GM18858 (cell line): ENCODE measurements at regions not wholly inside any gene's neighbourhood (a gene's known extent, or its start where the extent isn't known, plus 50 kb on each side); places are given as distances from the start of the nearest gene placed in this dataset.

ENCODE experiments used
- ATAC-seq: cut with Tn5 transposase; IDR thresholded peaks from one replicate; pipeline ENCODE4 v1.9.1; 2021; ENCODE audit not compliant: unreplicated experiment

DNA sequence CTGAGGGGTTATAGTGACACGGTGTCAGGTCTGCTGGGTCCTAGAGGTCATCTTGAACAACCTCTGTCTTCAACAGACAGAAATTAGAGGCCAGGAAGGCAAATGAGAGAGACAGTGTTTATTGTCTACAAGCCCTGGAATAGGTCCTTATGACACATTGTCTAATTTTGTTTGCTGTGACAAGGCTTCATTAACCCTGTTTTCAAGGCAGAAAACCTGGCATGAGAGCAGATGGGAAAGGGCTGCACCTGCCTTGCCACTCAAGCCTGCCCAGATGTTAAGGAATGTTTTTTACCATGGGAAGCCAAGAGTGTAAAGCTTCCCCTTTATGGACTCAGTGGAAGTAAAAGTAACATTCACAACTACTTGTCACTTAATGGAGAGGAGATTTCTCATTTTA lies 275.3 kb downstream of the KCNS3 start:
- no peak for ATAC-seq

DNA sequence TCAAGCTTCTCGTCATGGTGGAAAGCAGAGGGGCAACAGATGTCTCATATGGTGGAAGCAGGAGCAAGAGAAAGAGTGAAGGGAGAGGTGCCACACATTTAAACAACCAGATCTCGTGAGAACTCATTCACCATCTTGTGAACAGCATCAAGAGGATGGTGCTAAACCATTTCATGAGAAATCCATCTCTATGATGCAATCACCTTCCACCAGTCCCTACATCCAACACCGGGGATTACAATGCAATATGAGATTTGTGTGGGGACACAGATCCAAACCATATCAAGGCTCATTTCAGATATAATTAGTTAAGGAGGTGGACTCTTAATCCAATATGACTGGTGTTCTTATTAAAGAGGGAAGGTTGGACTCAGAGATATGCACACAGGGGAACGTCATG lies 272.8 kb downstream of the KCNS3 start:
- no peak for ATAC-seq

DNA sequence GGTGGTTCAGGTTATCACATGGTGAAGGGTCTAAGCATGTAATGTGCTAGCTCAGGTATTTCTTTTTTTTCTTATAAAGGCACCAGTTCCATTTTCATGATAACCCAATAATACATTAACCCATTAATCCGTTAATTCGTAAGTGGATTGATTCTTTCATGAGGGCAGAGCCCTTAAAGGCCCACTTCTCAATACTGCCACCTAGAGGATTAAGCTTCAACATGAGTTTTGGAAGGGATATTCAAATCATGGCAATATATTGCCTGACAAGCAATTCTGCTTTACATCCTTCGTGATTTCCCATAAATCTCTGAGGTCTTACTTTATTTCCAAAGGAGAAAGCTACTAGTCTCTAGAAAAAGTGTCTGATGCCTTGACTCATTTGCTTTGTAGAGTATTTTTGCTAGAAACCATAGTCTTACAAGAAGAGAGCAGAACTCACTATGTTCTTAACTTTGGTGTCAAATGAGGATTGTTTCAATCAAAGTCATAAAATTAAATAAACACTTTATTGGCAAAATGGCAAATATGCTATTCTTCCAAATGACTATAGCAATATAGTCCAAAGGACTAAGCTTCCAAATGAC lies 271.3 kb downstream of the KCNS3 start:
- ATAC-seq, result peak; percentile 78

DNA sequence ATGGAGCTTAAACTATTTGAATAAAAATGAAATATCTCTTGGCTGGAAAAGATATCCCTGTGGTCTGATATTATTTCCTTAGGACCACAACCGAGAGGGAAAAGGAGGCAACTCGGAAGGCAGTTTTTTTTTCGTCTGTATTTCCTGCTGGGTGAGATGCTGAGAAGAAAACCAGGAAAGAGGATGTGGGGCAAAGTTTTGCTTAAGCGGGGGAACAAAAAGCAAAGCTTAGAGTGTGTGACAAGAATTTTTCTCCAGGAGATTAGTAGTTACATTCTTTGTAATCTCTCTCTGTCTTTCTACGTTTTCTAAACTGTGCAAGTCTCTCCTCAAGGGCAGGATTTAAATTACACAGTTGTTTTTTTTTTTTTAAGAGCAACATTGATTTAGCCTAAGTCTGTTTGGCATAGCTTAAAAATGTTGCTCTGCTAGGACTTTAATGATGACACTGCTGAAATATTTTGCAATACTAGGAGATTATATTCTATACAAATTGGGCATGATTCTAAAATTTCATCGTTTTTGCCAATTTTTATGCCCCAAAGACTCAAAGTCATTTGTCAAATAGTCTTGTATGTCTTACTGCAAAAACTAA lies 258.5 kb downstream of the KCNS3 start:
- ATAC-seq, result no peak

DNA sequence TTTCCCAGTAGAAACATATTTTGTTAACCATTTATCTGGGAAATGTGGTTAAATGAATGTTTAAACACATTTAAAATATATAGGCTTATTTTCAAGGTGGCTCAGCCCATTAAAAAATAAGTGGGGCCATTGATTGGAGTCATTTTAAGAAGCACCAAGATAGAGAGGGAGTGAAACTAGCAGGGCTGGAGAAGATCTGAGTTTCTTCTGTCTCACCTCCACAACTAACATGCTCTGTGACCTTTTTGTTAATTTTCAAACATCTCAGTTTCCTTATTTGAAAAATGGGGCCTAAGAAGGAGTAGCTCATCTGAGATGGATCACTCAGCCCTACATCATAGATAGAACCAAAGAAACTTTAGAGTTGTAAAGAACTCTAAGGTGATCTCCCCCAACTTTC lies 254.8 kb downstream of the KCNS3 start:
- ATAC-seq, result no peak

DNA sequence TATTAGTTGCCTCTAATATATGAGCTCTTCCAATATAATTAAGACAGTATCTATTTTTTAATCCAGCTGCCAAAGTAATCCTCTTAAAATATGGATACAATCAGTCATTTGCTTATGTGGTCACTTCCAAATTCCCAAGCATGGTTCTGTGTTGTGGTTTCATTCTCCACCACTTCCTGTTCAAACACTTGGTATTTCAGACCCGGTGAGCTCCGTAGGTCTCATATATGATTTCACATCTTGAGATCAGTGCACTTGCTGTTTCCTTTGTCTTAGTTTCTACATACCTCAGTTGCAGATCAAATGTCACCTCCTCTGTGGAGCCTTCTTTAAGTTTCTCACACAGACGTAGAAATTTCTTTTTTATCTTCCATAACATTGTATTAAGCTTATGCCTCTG lies 254.2 kb downstream of the KCNS3 start:
- ATAC-seq, result peak; percentile 55

DNA sequence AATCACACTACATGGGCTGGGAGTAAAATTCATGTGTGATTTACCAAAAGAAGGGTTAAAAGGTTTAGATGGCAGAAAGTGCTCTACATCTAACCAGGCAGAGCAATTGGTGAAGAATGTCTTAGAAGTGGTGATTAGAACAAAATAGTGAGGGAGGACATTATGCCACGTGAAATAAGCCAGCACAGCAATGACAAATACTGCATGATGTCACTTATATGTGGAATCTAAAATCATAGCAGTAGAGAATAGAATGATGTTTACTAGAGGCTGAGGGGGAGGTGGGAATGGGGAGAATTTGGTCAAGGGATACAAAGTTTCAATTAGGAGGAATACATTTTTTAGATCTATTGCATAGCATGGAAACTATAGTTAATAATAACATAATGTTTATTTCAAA lies 253.3 kb downstream of the KCNS3 start:
- ATAC-seq, result no peak

DNA sequence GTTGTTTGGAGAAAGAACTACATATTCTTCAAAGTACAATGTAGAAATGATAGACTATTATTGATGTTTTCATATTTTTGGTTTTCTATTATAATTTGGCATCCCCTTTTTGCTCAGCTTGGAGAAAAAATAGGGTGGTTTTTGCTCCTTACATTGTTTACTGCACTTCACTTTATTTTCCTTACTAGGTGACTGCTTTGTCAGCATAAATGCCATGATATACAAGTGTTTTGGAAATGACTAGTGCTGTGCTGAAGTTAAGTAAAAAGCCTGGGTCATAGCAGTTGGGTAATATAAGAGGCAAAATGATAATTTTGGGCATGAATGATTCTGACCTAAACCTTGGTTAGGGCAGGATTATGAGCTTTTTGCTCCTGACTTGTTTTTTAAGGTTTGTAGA lies 250.9 kb downstream of the KCNS3 start:
- ATAC-seq, result no peak

DNA sequence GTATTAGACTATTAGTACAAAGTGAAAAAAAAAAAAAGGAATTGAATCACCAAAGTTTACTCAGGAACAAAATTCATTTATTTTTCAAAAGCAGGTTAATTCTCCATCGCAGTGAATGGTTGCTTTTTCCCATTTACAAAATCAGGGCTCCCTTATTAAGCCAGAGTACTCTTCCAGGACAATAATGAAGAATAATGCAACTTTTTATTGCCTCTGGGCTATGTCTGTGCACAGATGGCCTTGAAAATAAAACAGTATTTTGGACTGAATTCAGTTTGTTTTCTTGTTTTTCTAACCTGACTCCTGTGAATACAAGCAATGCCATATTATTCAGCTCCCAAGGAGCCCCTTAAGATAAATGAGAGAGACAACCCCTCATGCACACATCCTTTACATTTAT lies 246.8 kb downstream of the KCNS3 start:
- no peak for ATAC-seq

DNA sequence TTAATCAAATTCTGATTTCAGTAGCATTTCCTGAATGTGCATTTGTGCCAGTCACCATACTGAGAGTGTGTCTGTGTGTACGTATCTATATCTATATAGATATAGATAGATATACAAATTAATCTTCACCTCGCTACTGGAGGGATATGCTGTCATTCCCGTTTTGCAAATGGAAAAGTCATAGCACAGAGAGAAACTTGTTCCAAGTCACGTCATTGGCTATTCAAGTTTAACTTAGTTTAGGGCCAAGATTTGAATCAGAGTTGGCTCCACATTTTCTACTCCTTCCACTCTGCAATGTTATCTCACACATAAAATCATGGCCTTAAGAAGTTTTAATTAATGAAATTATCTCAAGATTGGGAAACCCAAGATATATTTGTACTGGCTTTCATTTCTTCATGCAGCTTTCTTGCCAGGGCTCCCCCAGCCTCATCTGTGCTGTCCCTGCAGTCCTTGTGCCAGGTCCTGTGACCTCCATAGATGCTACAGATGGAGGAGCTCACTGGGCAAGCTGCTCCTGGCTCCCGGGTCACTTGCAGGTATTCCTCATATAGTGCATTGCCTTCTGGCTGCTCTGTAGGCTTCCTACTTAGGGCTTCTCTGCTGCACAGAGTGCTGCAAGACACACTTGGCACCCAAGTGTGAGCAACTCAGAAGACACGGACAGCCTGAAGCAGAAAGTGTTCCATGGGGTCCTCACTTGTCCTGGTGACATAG lies 245.8 kb downstream of the KCNS3 start:
- no peak for ATAC-seq

DNA sequence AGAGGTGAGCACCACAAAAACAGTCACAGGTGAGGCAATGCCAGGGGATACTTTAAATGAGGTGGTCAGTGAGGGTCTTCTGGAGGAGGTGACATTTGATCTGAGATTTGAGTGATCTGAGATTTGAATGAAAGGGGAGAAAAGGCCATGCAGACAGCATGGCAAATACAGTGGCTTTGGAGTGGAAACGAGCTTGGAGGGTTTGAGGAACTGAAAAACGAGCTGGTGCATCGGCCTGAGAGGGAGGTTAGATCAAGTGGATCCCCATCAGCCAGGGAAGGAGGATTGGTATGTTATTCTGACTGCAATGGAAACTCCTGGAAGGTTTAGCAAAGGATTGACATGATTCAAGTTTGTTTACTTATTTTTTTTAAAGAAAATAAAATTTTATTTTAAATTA lies 245.1 kb downstream of the KCNS3 start:
- ATAC-seq, result peak; percentile 65

DNA sequence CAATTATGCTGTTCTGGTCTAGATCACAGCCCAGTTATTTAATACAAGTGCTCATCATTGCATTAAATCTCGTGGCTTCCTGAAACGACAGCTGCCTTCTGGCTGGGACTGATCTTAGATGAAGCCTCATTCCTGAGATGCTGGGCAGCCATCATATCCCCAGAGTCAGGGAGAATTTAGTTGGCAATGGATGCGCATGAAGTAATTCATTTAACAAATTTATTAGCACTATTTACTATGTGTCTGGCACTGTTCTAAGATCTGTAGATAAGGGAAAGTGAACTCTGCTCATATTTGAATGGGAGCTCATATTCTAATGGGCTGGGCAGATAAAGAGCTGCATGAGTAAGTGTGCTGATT lies 244.7 kb downstream of the KCNS3 start:
- no peak for ATAC-seq

DNA sequence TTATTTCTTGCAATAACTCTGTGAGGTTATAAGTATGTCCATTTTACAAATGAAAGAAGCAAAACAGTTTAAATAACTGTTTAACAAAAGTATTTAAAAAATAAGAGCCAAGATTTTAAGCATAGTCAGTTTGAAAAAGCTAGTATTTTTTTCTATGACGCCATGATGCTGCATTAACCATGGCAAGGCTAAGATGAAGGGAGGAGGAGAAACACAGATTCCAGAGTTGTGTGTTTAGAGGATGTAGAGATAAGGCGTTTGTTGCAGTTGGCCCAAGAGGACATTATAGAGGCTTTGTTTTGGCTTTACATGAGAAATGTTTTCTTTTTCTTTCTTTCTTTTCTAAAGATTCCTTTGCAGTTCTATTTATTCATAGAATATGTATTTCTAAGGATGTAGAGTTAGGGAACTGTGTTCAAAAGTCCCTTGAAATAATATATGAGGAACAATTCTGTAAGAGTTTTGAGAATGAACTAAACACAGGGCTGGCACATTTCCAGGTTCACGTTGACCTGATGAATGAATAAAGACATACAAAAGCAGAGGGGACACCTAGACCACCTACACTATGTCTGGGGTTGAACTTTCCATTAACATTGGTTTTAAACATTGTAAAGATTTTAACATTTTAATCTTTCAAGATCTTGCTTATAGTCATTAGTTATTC lies 244.2 kb downstream of the KCNS3 start:
- ATAC-seq, result no peak

DNA sequence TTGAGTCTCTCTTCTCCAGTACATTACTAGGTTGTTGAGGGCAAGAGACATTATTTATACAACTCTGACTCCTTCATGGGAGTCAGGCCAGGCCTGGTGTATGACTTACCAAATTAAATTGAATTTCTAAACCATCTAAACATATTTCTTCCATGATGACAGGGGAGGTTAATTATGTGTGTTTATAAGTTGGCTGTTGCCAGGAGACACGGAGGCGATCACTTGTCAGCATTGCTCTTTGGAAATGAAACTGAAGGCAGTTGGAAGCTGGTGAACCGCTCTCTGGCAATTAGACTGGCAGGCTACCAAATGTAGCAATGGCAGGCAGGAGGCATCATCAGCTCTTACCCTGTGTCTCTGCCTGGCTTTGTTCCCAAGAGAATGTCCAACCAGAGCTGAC lies 241.4 kb downstream of the KCNS3 start:
- no peak for ATAC-seq

DNA sequence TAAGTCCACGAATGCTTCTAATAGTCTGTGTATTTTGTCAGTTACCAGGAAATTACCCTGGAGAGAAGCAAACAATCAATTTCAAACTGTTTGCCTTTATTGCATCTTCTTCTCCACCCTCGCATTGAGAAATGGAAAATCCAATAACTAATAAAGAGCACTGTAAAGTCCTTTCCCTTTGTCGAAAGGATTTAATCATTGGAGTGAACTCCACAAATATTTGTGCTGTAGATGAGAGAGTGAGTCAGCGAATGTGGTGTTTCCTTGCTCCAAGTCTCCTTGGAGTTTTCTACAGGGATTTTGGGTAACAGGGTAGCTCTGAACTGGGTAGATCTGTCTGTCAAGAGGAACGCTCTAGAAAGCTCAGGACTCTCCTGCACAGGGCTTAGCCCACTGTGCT lies 240.2 kb downstream of the KCNS3 start:
- no peak for ATAC-seq

DNA sequence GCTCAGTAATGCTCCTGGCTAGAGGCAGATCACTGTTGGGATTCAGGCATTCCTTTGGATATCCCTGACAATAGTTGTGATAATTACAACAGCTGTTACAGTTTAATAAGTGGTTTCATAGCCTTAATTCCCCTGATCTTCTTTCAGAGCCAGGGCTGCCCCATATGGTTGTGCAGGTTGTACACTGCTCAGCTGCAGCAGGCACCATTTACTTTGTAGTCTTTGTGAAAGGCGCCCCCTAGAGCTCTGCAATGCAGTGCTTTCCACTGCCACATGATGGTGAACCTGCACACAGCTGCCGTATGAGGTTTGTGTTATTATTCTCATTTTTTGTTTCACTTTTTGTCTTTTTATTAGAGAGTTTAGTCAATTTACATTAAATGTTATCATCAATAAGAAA lies 239.1 kb downstream of the KCNS3 start:
- ATAC-seq, result peak; percentile 81

DNA sequence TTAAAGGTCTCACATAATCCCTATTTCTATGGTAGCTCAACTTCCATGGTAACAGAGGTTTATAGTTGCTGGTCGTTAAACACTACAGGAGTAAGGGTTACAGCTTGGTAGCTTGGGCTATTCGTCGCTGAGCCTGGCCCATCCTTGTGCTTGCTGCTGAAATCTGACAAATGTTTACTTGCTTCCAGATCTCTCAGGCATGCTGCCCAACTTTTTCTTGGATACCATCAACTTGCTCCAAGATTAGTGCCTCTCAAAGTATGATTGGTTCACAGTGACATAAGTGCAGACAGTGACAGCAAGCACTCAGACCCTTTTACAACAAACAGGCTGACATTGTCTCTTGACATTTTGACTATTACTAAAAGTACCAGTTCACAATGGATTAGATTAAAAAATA lies 231.8 kb downstream of the KCNS3 start:
- ATAC-seq, result no peak

DNA sequence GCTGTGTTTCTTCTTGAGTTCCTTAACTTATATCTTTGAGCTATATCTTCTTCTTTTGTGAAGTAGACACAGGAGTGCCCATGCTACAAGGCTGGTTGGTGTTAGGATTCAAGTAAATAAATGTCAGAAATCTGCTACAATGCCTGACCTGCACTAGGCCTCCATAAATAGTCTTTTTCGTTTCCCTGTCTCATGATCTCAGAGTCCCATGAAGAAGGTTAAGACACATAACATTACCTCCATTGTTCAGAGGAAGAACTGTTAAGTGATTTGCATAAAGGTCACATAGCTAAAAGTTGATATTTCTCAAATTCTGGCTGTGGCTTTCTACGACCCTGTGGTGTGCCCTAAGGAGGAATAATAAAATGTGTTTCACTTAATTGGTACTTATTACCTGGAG lies 228.4 kb downstream of the KCNS3 start:
- peak; percentile 42 for ATAC-seq

DNA sequence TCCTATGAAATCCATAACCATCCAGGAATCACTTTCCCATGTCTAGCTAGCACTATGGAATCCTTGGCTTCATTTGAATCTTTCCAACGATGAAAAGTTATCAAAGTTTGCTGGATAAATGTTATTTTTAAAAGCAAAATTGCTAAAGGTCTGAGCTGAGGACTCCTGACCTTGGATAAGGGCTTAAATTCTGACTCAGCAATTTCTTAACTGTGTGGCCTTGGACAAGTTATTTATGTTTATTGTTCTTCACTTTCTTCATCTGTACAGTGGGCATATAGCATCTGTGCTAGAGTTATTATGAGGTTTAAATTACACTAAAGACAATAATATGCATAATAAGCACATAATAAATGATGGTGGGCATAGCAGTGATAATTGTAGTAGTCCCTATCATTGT lies 227.5 kb downstream of the KCNS3 start:
- ATAC-seq, result no peak

DNA sequence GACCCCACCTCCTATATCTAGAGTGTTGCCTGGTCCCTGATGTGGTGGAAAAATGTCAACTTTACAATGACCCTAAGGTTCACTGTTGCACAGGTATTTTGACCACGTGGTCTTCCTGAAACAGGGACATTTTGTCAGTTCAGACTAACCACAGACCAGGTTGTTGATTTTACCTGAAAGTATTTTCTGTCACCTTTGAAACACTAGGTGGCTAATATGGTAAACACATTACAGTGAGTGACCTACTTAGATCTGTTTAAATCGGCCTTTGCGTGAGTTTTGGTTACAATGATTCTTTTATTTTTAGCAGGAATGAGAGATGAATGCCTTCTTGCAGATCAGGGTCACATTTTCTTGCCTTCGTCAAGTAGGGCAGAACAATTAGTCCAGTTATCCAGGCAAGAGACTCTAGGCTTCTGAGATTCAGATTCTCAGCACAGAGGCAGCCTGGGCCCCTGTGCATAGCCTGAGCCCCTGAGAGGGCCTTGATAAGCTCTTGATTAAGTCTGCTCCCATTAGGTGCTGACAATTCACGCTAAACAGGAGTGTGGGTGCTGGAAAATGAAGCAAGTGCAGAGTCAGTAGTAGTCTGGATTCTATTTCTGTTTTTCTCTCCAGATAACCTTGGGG lies 226.2 kb downstream of the KCNS3 start:
- no peak for ATAC-seq

DNA sequence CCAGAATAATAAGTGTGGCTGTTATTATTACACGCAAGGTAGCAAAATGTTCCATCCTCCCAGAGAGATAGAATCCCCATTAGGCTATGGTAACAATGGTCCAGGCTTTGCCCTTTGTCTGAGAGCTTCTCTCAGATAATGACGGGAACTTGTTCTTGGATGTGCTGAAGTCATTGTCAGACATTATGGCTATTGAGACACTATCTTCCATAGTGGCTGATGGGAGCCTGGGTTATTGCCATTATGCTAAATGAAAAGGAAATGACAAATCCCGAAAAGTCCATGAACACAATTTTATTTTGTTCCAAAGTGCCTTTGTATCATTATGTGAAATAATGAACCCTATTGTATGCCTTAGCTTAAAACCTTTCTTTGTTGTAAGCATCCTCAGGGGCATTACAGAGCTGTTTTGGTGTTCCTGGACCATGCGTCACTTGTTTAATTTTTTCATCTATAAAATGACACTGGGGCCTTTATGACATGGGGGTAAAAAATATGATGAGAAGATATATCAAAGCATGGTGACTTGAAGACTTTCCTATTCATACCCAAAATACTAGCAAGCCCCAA lies 218.5 kb downstream of the KCNS3 start:
- ATAC-seq, result no peak
